ENCODE measurements at regions not wholly inside any gene's neighbourhood (a gene's known extent, or its start where the extent isn't known, plus 50 kb on each side); places are given as distances from the start of the nearest gene placed in this dataset.

- TF ChIP-seq POLR2AphosphoS5 (IDR thresholded peaks at IDR 0.05) (no peak), CTCF (IDR thresholded peaks at IDR 0.05) (no peak), POLR2A (IDR thresholded peaks at IDR 0.05) (no peak)
Observed at GRCh38 chr12:113649256-113649830, 177.7 kb upstream of the LHX5 start.

Data from sigmoid colon (tissue), 4 donors.